DOHH2 (cell line): ENCODE measurements at regions not wholly inside any gene's neighbourhood (a gene's known extent, or its start where the extent isn't known, plus 50 kb on each side); places are given as distances from the start of the nearest gene placed in this dataset.

Experiments used
- CTCF ChIP-seq: fragments of 200-600 bp; sonication (generic); IDR thresholded peaks from one replicate; pipeline ENCODE4 v1.5.1; 2014; ENCODE audit warnings: antibody characterized with exemption, mild to moderate bottlenecking, low read depth, low read length; ENCODE audit not compliant: poor library complexity, severe bottlenecking
- EZH2phosphoT487 ChIP-seq: fragments of 200-600 bp; sonication (generic); IDR thresholded peaks from 2 replicates; pipeline ENCODE4 v1.6.1; 2017; ENCODE audit warnings: borderline replicate concordance, mild to moderate bottlenecking, antibody characterized with exemption, low read length, moderate library complexity, mixed read lengths

GRCh38 chr1:188668083-188668482 is 1809.6 kb downstream of the BRINP3 start:
- TF ChIP-seq CTCF (no peak), EZH2phosphoT487 (no peak)
